Mesothelial cell of epicardium (in vitro differentiated cells): ENCODE measurements at regions not wholly inside any gene's neighbourhood (a gene's known extent, or its start where the extent isn't known, plus 50 kb on each side); places are given as distances from the start of the nearest gene placed in this dataset.
A peak's percentile ranks its signal among the peaks of the same experiment; 100 is the strongest.

Experiments used
- DNase-seq, 2 experiments: peaks; one replicate each; pipeline ENCODE4 v3.0.0; 2021; ENCODE audit warnings: low spot score in 2 of 2; ENCODE audit not compliant: unreplicated experiment in 2 of 2
- H3K27ac Mint-ChIP-seq: 2 replicates; pipeline ENCODE4 v1.8.0; 2021; ENCODE audit warnings: mixed read lengths
- H3K27me3 Mint-ChIP-seq: 2 replicates; pipeline ENCODE4 v1.8.0; 2021; ENCODE audit warnings: low read depth, mixed read lengths
- H3K36me3 Mint-ChIP-seq: 2 replicates; pipeline ENCODE4 v1.8.0; 2021; ENCODE audit warnings: mixed read lengths
- H3K4me1 Mint-ChIP-seq: 2 replicates; pipeline ENCODE4 v1.8.0; 2021; ENCODE audit warnings: mixed read lengths
- H3K4me3 Mint-ChIP-seq: 2 replicates; pipeline ENCODE4 v1.8.0; 2021; ENCODE audit warnings: mild to moderate bottlenecking, moderate library complexity, mixed read lengths
- H3K9me3 Mint-ChIP-seq: 2 replicates; pipeline ENCODE4 v1.8.0; 2021; ENCODE audit warnings: mixed read lengths
- TF ChIP-seq, protein P1 (sequence below): fragments of 200-600 bp; sonication (generic); IDR thresholded peaks from one replicate; pipeline ENCODE4 v1.5.0; 2021; ENCODE audit warnings: antibody characterized with exemption; ENCODE audit not compliant: unreplicated experiment

GRCh38 chr5:67880876-67881275 lies 334.7 kb upstream of the PIK3R1 start:
- H3K36me3 Mint-ChIP-seq = peaks cover 1% of the 10 kb centered on the region
- H3K9me3 Mint-ChIP-seq = peaks cover 6% of the 10 kb centered on the region
- no peak overlapping the region for H3K4me3 Mint-ChIP-seq
- TF ChIP-seq, protein P1, sequence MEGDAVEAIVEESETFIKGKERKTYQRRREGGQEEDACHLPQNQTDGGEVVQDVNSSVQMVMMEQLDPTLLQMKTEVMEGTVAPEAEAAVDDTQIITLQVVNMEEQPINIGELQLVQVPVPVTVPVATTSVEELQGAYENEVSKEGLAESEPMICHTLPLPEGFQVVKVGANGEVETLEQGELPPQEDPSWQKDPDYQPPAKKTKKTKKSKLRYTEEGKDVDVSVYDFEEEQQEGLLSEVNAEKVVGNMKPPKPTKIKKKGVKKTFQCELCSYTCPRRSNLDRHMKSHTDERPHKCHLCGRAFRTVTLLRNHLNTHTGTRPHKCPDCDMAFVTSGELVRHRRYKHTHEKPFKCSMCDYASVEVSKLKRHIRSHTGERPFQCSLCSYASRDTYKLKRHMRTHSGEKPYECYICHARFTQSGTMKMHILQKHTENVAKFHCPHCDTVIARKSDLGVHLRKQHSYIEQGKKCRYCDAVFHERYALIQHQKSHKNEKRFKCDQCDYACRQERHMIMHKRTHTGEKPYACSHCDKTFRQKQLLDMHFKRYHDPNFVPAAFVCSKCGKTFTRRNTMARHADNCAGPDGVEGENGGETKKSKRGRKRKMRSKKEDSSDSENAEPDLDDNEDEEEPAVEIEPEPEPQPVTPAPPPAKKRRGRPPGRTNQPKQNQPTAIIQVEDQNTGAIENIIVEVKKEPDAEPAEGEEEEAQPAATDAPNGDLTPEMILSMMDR = no peak
- H3K4me1 Mint-ChIP-seq = peaks cover 36% of the 10 kb centered on the region
- H3K27me3 Mint-ChIP-seq = no peaks in the 10 kb centered on the region
- DNase-seq = no peak
- H3K27ac Mint-ChIP-seq = no peak overlapping the region

DNA sequence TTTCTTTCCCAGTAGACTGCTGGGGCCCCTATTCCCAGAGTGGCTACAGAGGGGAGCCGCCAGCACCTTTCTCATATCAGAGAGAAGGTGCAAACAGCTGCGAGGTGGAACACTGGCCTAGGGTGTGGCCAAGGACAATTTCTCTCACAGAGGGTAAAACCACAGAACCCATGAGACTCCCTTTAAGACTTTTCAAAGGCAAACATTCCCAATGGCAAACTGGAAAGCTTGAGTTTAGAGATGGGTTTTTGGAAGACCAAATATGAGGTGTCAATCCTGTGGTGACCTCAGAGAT lies 335.1 kb upstream of the PIK3R1 start:
- no peak overlapping the region for H3K27ac Mint-ChIP-seq
- peaks cover 6% of the 10 kb centered on the region for H3K9me3 Mint-ChIP-seq
- H3K4me1 Mint-ChIP-seq = peaks cover 40% of the 10 kb centered on the region
- no peak for DNase-seq
- no peaks in the 10 kb centered on the region for H3K27me3 Mint-ChIP-seq
- TF ChIP-seq, protein P1 = no peak
- peaks cover 1% of the 10 kb centered on the region for H3K36me3 Mint-ChIP-seq
- no peak overlapping the region for H3K4me3 Mint-ChIP-seq

DNA sequence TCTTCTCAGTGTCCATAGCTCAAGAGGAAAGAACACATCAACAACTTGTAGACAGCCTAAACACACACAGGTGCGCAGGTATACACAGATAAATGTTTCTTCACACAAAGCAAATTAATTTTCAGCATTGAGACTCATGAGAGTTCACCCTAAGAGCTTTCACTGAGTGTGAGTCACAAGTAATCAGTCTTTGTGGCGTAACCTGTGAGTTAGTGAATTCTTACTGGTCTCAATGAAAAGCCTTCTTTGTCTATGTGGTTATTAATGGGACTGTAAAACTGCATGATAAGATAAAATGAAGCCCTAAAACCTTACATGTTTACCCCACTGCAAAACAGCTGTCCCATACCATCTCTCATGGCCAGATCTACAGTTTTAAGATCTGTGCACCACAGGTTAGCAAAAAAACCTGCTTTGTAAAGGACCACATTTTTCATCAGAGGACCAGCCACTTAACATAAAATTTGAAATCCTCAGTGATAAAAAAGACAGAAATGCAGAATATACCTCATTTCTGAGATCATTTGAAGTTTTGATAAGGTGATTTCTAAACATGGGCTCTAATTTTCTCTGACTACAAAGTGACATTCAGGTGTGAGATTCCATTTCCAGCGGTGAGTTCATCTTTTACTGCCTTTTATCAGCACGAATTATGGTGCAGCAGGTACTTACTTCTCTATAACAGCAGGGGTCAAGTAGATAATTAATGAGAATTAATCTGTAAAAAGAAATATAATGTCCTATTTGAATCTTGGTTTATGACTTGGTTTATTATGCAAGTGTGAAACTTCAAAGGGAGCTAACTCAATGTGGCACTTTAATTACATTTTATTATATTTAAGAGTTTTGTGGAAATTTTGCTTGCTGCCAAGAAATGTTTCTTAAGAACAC lies 335.7 kb upstream of the PIK3R1 start:
- no peak overlapping the region for H3K4me3 Mint-ChIP-seq
- peaks cover 6% of the 10 kb centered on the region for H3K9me3 Mint-ChIP-seq
- TF ChIP-seq, protein P1 = no peak
- no peaks in the 10 kb centered on the region for H3K27me3 Mint-ChIP-seq
- H3K4me1 Mint-ChIP-seq = peaks cover 42% of the 10 kb centered on the region
- peaks cover 1% of the 10 kb centered on the region for H3K36me3 Mint-ChIP-seq
- DNase-seq = no peak
- peak overlapping the region; percentile 43 for H3K27ac Mint-ChIP-seq

GRCh38 chr5:67878933-67879332 lies 336.6 kb upstream of the PIK3R1 start:
- H3K4me3 Mint-ChIP-seq = no peak overlapping the region
- DNase-seq = no peak
- H3K9me3 Mint-ChIP-seq = peaks cover 6% of the 10 kb centered on the region
- H3K27ac Mint-ChIP-seq = peak overlapping the region; percentile 43
- H3K27me3 Mint-ChIP-seq = no peaks in the 10 kb centered on the region
- H3K4me1 Mint-ChIP-seq = peaks cover 42% of the 10 kb centered on the region
- TF ChIP-seq, protein P1 = no peak
- H3K36me3 Mint-ChIP-seq = peaks cover 1% of the 10 kb centered on the region

- TF ChIP-seq, protein P1 = no peak
- Mint-ChIP-seq H3K4me1 (peaks cover 42% of the 10 kb centered on the region), H3K27me3 (no peaks in the 10 kb centered on the region), H3K9me3 (no peaks in the 10 kb centered on the region), H3K4me3 (no peak overlapping the region), H3K27ac (no peak overlapping the region), H3K36me3 (no peaks in the 10 kb centered on the region)
- no peak for DNase-seq
These were observed 339.2 kb upstream of the PIK3R1 start for GRCh38 chr5:67876371-67876770.
